GM12872 (cell line): ENCODE measurements at regions not wholly inside any gene's neighbourhood (a gene's known extent, or its start where the extent isn't known, plus 50 kb on each side); places are given as distances from the start of the nearest gene placed in this dataset.

Source experiments
- CTCF ChIP-seq: IDR thresholded peaks from 3 replicates; pipeline ENCODE4 v1.5.1; 2011; ENCODE audit warnings: low read depth, mild to moderate bottlenecking, low read length, moderate library complexity; ENCODE audit not compliant: insufficient read depth

GRCh38 chr3:106332884-106333283 is 464.1 kb upstream of the CBLB start:
- peak; percentile 34; the same call in 2 of the 3 replicates for TF ChIP-seq CTCF

- TF ChIP-seq CTCF, result no peak
Measured at GRCh38 chr3:106333911-106334618, 465.3 kb upstream of the CBLB start.

- no peak for TF ChIP-seq CTCF
Measured at GRCh38 chr3:106336619-106337018, 467.8 kb upstream of the CBLB start.

GRCh38 chr3:106337116-106337515 is 468.3 kb upstream of the CBLB start:
- TF ChIP-seq CTCF, result no peak

- TF ChIP-seq CTCF, result no peak
Measured at GRCh38 chr3:106338582-106339214, 469.9 kb upstream of the CBLB start.

GRCh38 chr3:106339551-106339950 is 470.7 kb upstream of the CBLB start:
- no peak for TF ChIP-seq CTCF

- no peak for TF ChIP-seq CTCF
Measured at GRCh38 chr3:106341087-106341486, 472.3 kb upstream of the CBLB start.
